ENCODE measurements at regions not wholly inside any gene's neighbourhood (a gene's known extent, or its start where the extent isn't known, plus 50 kb on each side); places are given as distances from the start of the nearest gene placed in this dataset.
"Not testable (repeated sequence)": the region's sequence is repeated elsewhere in the genome, so short reads cannot be mapped to it uniquely, and the experiment has no call there.

DNA sequence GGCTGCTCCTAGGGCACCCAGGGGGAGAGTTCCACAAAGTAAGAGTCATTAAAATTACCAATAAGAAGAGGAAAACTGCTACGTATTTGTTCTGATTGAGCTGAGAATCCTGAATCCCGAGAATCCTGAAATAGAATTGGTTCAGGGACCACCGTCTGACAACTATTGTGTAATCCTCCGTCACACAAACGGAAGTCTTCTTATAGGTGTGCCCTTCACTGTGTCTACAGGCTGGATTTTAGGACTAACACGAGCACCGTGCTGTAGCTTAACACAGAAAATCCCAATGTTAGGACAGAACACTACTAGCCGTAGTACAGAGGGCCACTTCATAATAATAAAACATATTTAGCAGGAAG is 50.6 kb upstream of the RNF182 start:
- Mint-ChIP-seq H3K27ac (no peak overlapping the region), H3K27me3 (ENCODE audit: insufficient read depth) (peaks cover 11% of the 10 kb centered on the region), H3K36me3 (ENCODE audit: low read depth) (no peaks in the 10 kb centered on the region), H3K4me3 (peak overlapping the region; percentile 26), H3K4me1 (ENCODE audit: low read depth) (peaks cover 7% of the 10 kb centered on the region; the same call in 1 of the 2 replicates), H3K9me3 (peaks cover 5% of the 10 kb centered on the region; the same call in 1 of the 2 replicates)
- no peak for DNase-seq
- TF ChIP-seq, protein P1, sequence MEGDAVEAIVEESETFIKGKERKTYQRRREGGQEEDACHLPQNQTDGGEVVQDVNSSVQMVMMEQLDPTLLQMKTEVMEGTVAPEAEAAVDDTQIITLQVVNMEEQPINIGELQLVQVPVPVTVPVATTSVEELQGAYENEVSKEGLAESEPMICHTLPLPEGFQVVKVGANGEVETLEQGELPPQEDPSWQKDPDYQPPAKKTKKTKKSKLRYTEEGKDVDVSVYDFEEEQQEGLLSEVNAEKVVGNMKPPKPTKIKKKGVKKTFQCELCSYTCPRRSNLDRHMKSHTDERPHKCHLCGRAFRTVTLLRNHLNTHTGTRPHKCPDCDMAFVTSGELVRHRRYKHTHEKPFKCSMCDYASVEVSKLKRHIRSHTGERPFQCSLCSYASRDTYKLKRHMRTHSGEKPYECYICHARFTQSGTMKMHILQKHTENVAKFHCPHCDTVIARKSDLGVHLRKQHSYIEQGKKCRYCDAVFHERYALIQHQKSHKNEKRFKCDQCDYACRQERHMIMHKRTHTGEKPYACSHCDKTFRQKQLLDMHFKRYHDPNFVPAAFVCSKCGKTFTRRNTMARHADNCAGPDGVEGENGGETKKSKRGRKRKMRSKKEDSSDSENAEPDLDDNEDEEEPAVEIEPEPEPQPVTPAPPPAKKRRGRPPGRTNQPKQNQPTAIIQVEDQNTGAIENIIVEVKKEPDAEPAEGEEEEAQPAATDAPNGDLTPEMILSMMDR (IDR thresholded peaks at IDR 0.05), result no peak

GRCh38 chr6:13873288-13874190 is 51.2 kb upstream of the RNF182 start:
- DNase-seq, result peak; percentile 11
- TF ChIP-seq, protein P1 (IDR thresholded peaks at IDR 0.05), result peak; percentile 82

GRCh38 chr6:13872681-13873080 is 52.1 kb upstream of the RNF182 start:
- no peaks in the 10 kb centered on the region for H3K9me3 Mint-ChIP-seq
- H3K27me3 Mint-ChIP-seq (ENCODE audit: insufficient read depth), result peaks cover 16% of the 10 kb centered on the region; the same call in 1 of the 2 replicates
- no peaks in the 10 kb centered on the region for H3K36me3 Mint-ChIP-seq (ENCODE audit: low read depth)
- 0 out of 2 replicates have a peak overlapping the region, but pooled peaks have one; percentile 26 for H3K4me3 Mint-ChIP-seq
- no peak overlapping the region for H3K27ac Mint-ChIP-seq
- H3K4me1 Mint-ChIP-seq (ENCODE audit: low read depth), result peaks cover 7% of the 10 kb centered on the region; the same call in 1 of the 2 replicates
- DNase-seq, result no peak
- TF ChIP-seq, protein P1 (IDR thresholded peaks at IDR 0.05), result no peak

More at GRCh38 chr6:13873288-13874190, 51.2 kb upstream of the RNF182 start:
- Mint-ChIP-seq H3K36me3 (ENCODE audit: low read depth) (no peaks in the 10 kb centered on the region), H3K4me3 (peak overlapping the region; percentile 26), H3K27me3 (ENCODE audit: insufficient read depth) (peaks cover 11% of the 10 kb centered on the region), H3K4me1 (ENCODE audit: low read depth) (peaks cover 7% of the 10 kb centered on the region; the same call in 1 of the 2 replicates), H3K9me3 (peaks cover 5% of the 10 kb centered on the region; the same call in 1 of the 2 replicates), H3K27ac (no peak overlapping the region)

DNA sequence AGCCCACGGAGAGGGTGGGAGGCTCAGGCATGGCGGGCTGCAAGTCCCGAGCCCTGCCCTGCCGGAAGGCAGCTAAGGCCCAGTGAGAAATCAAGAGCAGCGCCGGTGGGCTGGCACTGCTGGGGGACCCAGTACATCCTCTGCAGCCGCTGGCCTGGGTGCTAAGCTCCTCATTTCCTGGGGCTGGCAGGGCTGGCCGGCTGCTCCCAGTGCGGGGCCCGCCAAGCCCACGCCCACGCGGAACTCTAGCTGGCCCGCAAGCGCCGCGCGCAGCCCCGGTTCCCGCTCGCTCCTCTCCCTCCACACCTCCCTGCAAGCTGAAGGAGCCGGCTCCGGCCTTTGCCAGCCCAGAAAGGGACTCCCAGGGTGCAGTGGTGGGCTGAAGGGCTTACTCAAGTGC is 52.7 kb upstream of the RNF182 start:
- H3K27me3 Mint-ChIP-seq (ENCODE audit: insufficient read depth), result peaks cover 16% of the 10 kb centered on the region; the same call in 1 of the 2 replicates

GRCh38 chr6:13870214-13870830 is 54.4 kb upstream of the RNF182 start:
- no peaks in the 10 kb centered on the region for H3K4me1 Mint-ChIP-seq (ENCODE audit: low read depth)
- DNase-seq, result no peak
- no peak overlapping the region for H3K4me3 Mint-ChIP-seq
- no peak overlapping the region for H3K27ac Mint-ChIP-seq
- TF ChIP-seq, protein P1 (IDR thresholded peaks at IDR 0.05), result no peak
- H3K36me3 Mint-ChIP-seq (ENCODE audit: low read depth), result no peaks in the 10 kb centered on the region
- peaks cover 16% of the 10 kb centered on the region; the same call in 1 of the 2 replicates for H3K27me3 Mint-ChIP-seq (ENCODE audit: insufficient read depth)
- no peaks in the 10 kb centered on the region for H3K9me3 Mint-ChIP-seq

More for the DNA sequence above, 52.7 kb upstream of the RNF182 start:
- H3K27ac Mint-ChIP-seq; H3K4me1 Mint-ChIP-seq (ENCODE audit: low read depth); H3K9me3 Mint-ChIP-seq; DNase-seq; H3K36me3 Mint-ChIP-seq (ENCODE audit: low read depth); H3K4me3 Mint-ChIP-seq: not testable (repeated sequence)

DNA sequence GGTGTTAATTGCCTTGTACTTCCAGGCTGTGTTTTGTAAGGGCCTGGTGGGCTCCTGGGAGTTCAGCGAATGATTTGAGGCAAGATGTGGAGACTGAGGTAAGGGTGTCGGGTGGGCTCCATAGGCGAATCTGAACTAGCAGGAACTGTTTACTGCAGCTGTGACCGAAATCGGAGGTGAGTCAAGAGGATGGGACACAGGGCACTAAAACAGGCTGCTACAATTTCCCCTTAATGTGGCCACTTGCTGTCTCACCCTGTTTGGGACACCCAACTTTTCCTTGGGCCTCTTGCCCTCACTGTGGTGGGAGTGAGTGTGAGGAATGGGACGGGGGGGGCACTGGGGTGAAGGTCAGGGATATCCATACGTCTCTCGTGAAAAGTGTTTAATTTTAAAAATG is 53.9 kb upstream of the MCUR1 start:
- TF ChIP-seq, protein P1 (IDR thresholded peaks at IDR 0.05), result no peak
- no peaks in the 10 kb centered on the region for H3K36me3 Mint-ChIP-seq (ENCODE audit: low read depth)
- no peak for DNase-seq
- no peak overlapping the region for H3K4me3 Mint-ChIP-seq
- H3K27me3 Mint-ChIP-seq (ENCODE audit: insufficient read depth), result peaks cover 17% of the 10 kb centered on the region; the same call in 1 of the 2 replicates
- no peaks in the 10 kb centered on the region for H3K4me1 Mint-ChIP-seq (ENCODE audit: low read depth)
- no peak overlapping the region for H3K27ac Mint-ChIP-seq
- no peaks in the 10 kb centered on the region for H3K9me3 Mint-ChIP-seq
